ENCODE measurements at regions not wholly inside any gene's neighbourhood (a gene's known extent, or its start where the extent isn't known, plus 50 kb on each side); places are given as distances from the start of the nearest gene placed in this dataset.

DNA sequence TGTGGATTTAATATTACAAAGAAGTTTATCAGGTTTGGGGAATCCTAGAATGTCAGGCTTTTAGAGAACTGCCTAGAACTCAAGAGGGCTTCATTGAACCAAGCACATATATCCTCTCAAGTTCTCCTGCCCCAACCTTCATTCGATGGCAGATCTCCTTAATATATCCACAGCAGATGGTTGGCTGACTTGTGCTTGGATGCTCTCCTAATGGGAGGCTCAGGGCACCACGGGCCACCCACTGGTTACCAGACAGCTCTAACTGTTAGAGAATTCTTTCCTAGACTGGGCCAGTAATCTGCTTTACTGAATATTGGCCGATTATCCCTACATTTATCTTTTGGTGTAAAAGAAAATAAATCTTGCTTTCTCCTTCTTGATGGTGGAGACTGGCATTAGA, 87.2 kb upstream of the ATP8B1 start:
- TF ChIP-seq, protein P1, sequence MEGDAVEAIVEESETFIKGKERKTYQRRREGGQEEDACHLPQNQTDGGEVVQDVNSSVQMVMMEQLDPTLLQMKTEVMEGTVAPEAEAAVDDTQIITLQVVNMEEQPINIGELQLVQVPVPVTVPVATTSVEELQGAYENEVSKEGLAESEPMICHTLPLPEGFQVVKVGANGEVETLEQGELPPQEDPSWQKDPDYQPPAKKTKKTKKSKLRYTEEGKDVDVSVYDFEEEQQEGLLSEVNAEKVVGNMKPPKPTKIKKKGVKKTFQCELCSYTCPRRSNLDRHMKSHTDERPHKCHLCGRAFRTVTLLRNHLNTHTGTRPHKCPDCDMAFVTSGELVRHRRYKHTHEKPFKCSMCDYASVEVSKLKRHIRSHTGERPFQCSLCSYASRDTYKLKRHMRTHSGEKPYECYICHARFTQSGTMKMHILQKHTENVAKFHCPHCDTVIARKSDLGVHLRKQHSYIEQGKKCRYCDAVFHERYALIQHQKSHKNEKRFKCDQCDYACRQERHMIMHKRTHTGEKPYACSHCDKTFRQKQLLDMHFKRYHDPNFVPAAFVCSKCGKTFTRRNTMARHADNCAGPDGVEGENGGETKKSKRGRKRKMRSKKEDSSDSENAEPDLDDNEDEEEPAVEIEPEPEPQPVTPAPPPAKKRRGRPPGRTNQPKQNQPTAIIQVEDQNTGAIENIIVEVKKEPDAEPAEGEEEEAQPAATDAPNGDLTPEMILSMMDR (IDR thresholded peaks at IDR 0.05; ENCODE audit: low read depth, low read length): no peak
- Histone ChIP-seq H3K4me3 (no peak overlapping the region), H3K27ac (no peak overlapping the region), H3K27me3 (no peaks in the 10 kb centered on the region), H3K9me3 (ENCODE audit: low read depth) (no peaks in the 10 kb centered on the region), H3K36me3 (no peaks in the 10 kb centered on the region), H3K4me1 (ENCODE audit: low read depth) (no peaks in the 10 kb centered on the region)
- DNase-seq (ENCODE audit: low read depth in 1 of 2, low spot score in 1 of 2): no peak

DNA sequence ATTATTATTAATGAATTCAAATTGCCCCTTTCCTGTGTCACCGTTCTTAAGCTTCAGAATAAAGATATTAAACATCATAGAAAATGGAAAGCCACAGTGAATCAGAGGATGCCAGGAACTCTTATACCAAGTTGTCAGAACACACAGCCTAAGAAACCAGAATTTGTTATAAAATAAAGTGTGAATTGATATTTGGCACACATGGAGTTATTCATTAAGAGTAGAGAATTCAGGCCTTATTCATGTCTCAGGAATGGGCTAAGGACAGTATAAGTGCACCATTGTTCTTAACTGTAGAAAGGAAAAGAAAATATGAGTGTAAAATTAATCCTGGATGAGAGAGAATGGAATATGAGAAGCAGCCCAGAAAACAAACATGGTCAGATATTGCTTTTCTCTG, 86.7 kb upstream of the ATP8B1 start:
- no peak for DNase-seq (ENCODE audit: low read depth in 1 of 2, low spot score in 1 of 2)
- TF ChIP-seq, protein P1 (IDR thresholded peaks at IDR 0.05; ENCODE audit: low read depth, low read length): no peak
- no peaks in the 10 kb centered on the region for H3K27me3 ChIP-seq
- H3K36me3 ChIP-seq: no peaks in the 10 kb centered on the region
- H3K27ac ChIP-seq: no peak overlapping the region
- H3K4me1 ChIP-seq (ENCODE audit: low read depth): no peaks in the 10 kb centered on the region
- H3K9me3 ChIP-seq (ENCODE audit: low read depth): no peaks in the 10 kb centered on the region
- H3K4me3 ChIP-seq: no peak overlapping the region

DNA sequence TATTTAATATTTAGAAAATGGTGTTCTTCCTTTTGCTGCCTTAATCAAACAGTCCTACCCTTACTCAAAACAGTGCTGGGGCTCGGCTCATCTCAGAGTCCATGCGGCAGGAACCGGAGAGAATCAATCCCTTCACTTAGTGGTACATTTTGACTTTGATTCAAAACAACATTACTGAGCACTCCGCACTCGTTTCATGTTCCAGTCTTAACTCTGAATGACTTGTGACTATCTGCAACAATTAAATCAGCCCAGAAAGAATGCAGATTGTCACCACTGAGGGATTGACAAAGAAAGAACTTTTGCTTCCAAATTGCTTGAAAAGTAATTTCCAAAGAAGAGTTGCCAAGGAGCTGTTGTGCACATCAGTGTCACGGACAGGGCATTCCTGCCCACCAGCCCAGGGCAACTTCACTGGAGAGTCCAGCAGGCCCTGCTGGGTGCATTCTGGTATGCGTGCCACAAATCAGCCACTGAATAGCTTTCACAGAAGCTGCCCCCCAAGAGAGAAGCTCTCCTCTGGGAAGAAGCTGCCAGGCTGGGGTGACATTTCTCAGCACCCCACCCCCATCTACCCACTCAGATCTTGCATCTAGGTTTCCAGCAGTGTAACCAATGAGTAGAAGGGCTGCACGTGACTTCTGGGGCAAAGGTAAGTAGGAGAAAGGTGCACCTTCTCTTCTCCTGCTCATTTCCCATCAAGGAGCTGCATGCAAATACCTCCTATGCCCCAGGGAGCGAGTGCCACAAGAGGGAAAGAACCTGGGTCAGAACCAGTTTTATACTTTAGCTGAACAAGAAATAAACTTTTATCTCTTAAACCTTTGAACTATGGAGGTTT, 84.6 kb upstream of the ATP8B1 start:
- no peak overlapping the region for H3K4me3 ChIP-seq
- no peaks in the 10 kb centered on the region for H3K36me3 ChIP-seq

DNA sequence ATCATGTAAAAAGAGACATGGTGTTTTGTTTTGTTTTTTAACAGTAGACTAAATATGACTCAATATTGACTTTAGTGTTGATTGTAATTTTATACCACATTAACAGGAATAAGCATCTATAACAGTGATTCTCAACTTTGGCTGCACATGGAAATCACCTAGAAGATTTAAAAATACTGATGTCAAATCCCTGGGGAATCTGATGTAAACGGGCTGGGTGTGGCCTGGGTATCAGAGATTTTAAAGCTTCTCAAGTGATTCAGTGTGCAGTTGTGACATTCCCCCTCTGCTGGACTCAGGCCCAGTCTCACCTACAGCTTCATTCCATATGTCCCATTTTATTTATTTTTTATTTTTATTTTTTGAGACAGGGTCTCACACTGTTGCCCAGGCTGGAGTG, 82.8 kb upstream of the ATP8B1 start:
- no peak for DNase-seq (ENCODE audit: low read depth in 1 of 2, low spot score in 1 of 2)
- H3K27ac ChIP-seq: no peak overlapping the region
- no peaks in the 10 kb centered on the region for H3K36me3 ChIP-seq
- H3K9me3 ChIP-seq (ENCODE audit: low read depth): no peaks in the 10 kb centered on the region
- TF ChIP-seq, protein P1 (IDR thresholded peaks at IDR 0.05; ENCODE audit: low read depth, low read length): no peak
- no peaks in the 10 kb centered on the region for H3K4me1 ChIP-seq (ENCODE audit: low read depth)
- no peaks in the 10 kb centered on the region for H3K27me3 ChIP-seq
- H3K4me3 ChIP-seq: no peak overlapping the region

More for the DNA sequence above, 84.6 kb upstream of the ATP8B1 start:
- H3K27me3 ChIP-seq: no peaks in the 10 kb centered on the region
- no peaks in the 10 kb centered on the region for H3K9me3 ChIP-seq (ENCODE audit: low read depth)
- no peak overlapping the region for H3K27ac ChIP-seq
- TF ChIP-seq, protein P1 (IDR thresholded peaks at IDR 0.05; ENCODE audit: low read depth, low read length): no peak
- DNase-seq (ENCODE audit: low read depth in 1 of 2, low spot score in 1 of 2): no peak
- no peaks in the 10 kb centered on the region for H3K4me1 ChIP-seq (ENCODE audit: low read depth)

DNA sequence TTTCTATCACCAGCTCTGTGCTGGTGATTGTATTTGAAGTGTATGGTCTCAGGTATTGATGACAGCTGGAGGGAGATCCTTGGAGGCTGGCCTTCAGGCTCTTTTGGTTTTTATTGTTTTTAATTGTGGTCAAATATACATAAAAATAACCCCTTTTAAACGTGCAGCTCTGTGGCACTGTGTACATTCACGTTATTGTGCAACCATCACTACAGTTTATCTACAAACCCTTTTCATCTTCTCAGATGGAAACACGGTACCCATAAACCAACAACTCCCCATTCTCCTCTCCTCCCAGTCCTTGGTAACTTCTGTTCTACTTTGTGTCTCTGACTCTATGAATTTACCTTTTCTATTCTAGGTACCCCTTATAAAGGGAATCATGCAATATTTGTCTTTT, 79.3 kb upstream of the ATP8B1 start:
- Histone ChIP-seq H3K9me3 (ENCODE audit: low read depth) (no peaks in the 10 kb centered on the region), H3K4me1 (ENCODE audit: low read depth) (no peaks in the 10 kb centered on the region), H3K36me3 (no peaks in the 10 kb centered on the region), H3K27ac (no peak overlapping the region), H3K27me3 (no peaks in the 10 kb centered on the region), H3K4me3 (no peak overlapping the region)
- TF ChIP-seq, protein P1 (IDR thresholded peaks at IDR 0.05; ENCODE audit: low read depth, low read length): no peak
- no peak for DNase-seq (ENCODE audit: low read depth in 1 of 2, low spot score in 1 of 2)
